Activated naive CD8-positive, alpha-beta T cell treated with anti-CD3 and anti-CD28 coated beads, Interleukin-2, amount 10 ng/mL, durations not matched to agents 7 days and 5 days (primary cell): ENCODE measurements at regions not wholly inside any gene's neighbourhood (a gene's known extent, or its start where the extent isn't known, plus 50 kb on each side); places are given as distances from the start of the nearest gene placed in this dataset.
"Not testable (repeated sequence)": the region's sequence is repeated elsewhere in the genome, so short reads cannot be mapped to it uniquely, and the experiment has no call there.

Source experiments
- ATAC-seq: fragments of 150-1000 bp; cut with Tn5 transposase; one replicate; pipeline ENCODE4 v1.10.0; 2021; ENCODE audit warnings: low read depth, moderate library complexity
- POLR2A ChIA-PET: fragments of 350-600 bp; sonication (Branson Sonifier 250); formaldehyde crosslinking; loops from one replicate; lab custom pipeline; 2021; ENCODE audit warnings: antibody characterized with exemption; lab: Charles Lee
- DNase-seq: peaks from one replicate; pipeline ENCODE4 v3.0.0; 2021
- H3K27ac Mint-ChIP-seq: one replicate; pipeline ENCODE4 v1.8.0; 2022; ENCODE audit warnings: mild to moderate bottlenecking, mixed read lengths
- H3K27me3 Mint-ChIP-seq: one replicate; pipeline ENCODE4 v1.8.0; 2022; ENCODE audit warnings: mild to moderate bottlenecking, moderate library complexity, mixed read lengths
- H3K36me3 Mint-ChIP-seq: one replicate; pipeline ENCODE4 v1.8.0; 2021; ENCODE audit warnings: mild to moderate bottlenecking, mixed read lengths
- H3K4me1 Mint-ChIP-seq: one replicate; pipeline ENCODE4 v1.8.0; 2021; ENCODE audit warnings: mixed read lengths
- H3K4me3 Mint-ChIP-seq: one replicate; pipeline ENCODE4 v1.8.0; 2022; ENCODE audit warnings: mild to moderate bottlenecking, moderate library complexity, mixed read lengths
- H3K9me3 Mint-ChIP-seq: one replicate; pipeline ENCODE4 v1.8.0; 2021; ENCODE audit warnings: mixed read lengths

DNA sequence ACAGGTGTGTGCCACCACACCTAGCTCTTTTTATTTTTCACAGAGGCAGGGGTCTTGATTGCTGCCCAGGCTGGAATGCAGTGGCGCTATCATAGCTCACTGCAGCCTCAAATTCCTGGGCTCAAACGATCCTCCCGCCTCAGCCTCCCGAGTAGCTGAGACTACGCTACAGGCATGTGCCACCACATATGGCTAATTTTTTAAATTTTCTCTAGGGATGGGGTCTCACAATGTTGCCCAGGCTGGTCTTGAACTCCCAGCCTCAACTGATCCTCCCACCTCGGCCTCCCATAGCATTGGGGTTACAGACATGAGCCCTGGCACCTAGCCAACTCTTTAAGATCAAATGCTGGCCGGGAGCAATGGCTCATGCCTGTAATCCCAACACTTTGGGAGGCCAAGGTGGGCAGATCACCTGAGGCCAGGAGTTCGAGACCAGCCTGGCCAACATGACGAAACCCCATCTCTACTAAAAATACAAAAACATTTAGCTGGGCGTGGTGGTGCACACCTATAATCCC, 50.6 kb upstream of the MYL10 start:
- H3K9me3 Mint-ChIP-seq, H3K27ac Mint-ChIP-seq, H3K27me3 Mint-ChIP-seq, H3K4me3 Mint-ChIP-seq, H3K36me3 Mint-ChIP-seq, POLR2A ChIA-PET, H3K4me1 Mint-ChIP-seq, ATAC-seq, DNase-seq: not testable (repeated sequence)

GRCh38 chr7:101680406-101681145, 51.5 kb upstream of the MYL10 start:
- no peaks in the 10 kb centered on the region for H3K4me1 Mint-ChIP-seq
- H3K27me3 Mint-ChIP-seq = no peaks in the 10 kb centered on the region
- H3K27ac Mint-ChIP-seq = no peak overlapping the region
- POLR2A ChIA-PET = no interaction called here
- H3K4me3 Mint-ChIP-seq = no peak overlapping the region
- ATAC-seq = no peak
- no peaks in the 10 kb centered on the region for H3K36me3 Mint-ChIP-seq
- no peak for DNase-seq
- no peaks in the 10 kb centered on the region for H3K9me3 Mint-ChIP-seq

GRCh38 chr7:101681170-101682007, 52.3 kb upstream of the MYL10 start:
- no peak overlapping the region for H3K27ac Mint-ChIP-seq
- H3K36me3 Mint-ChIP-seq = no peaks in the 10 kb centered on the region
- no peaks in the 10 kb centered on the region for H3K27me3 Mint-ChIP-seq
- DNase-seq (no peak), ATAC-seq (no peak)
- no peak overlapping the region for H3K4me3 Mint-ChIP-seq
- POLR2A ChIA-PET = no interaction called here
- H3K4me1 Mint-ChIP-seq = no peaks in the 10 kb centered on the region
- H3K9me3 Mint-ChIP-seq = no peaks in the 10 kb centered on the region

GRCh38 chr7:101684983-101685330, 55.9 kb upstream of the MYL10 start:
- Mint-ChIP-seq H3K9me3 (no peaks in the 10 kb centered on the region), H3K27me3 (no peaks in the 10 kb centered on the region), H3K4me1 (no peaks in the 10 kb centered on the region), H3K36me3 (no peaks in the 10 kb centered on the region), H3K27ac (no peak overlapping the region), H3K4me3 (no peak overlapping the region)
- DNase-seq = no peak
- POLR2A ChIA-PET = no interaction called here
- ATAC-seq = no peak

DNA sequence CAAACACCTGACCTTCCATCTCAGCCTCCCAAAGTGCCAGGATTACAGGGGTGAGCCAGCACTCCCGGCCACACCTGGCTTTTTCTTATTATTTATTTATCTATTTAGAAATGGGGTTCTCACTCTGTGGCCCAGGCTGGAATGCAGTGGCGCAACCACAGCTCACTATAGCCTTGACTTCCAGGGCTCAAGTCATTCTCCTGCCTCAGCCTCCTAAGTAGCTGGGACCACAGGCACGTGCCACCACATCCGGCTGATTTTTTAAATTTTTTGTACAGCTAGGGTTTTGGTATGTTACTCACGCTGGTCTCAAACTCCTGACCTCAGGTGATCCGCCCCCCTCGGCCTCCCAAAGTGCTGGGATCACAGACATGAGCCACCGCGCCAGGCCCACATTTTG, 56.9 kb upstream of the MYL10 start:
- ATAC-seq = no peak
- H3K4me1 Mint-ChIP-seq = no peaks in the 10 kb centered on the region
- no peak for DNase-seq
- POLR2A ChIA-PET = no interaction called here
- no peaks in the 10 kb centered on the region for H3K9me3 Mint-ChIP-seq
- no peaks in the 10 kb centered on the region for H3K27me3 Mint-ChIP-seq
- H3K36me3 Mint-ChIP-seq = no peaks in the 10 kb centered on the region
- no peak overlapping the region for H3K4me3 Mint-ChIP-seq
- H3K27ac Mint-ChIP-seq = no peak overlapping the region

DNA sequence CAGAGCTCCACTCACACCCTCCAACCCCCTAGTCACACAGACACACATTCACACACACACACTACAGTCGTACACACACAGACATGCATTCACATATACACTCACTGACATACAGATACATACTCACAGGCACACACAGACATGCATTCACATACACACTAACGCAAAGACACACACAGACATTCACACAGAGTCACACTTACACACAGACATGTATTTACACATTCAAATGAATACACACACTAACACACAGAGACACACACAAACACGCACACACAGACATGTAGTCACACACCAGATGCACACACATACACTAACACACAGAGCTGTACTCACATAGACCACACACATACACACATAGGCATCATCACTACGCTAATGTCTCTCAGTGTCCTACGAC, 58.0 kb upstream of the MYL10 start:
- ATAC-seq = no peak
- POLR2A ChIA-PET = no interaction called here
- Mint-ChIP-seq H3K27ac (no peak overlapping the region), H3K4me1 (peaks cover 4% of the 10 kb centered on the region), H3K27me3 (no peaks in the 10 kb centered on the region), H3K36me3 (no peaks in the 10 kb centered on the region), H3K4me3 (no peak overlapping the region), H3K9me3 (no peaks in the 10 kb centered on the region)
- DNase-seq = no peak

DNA sequence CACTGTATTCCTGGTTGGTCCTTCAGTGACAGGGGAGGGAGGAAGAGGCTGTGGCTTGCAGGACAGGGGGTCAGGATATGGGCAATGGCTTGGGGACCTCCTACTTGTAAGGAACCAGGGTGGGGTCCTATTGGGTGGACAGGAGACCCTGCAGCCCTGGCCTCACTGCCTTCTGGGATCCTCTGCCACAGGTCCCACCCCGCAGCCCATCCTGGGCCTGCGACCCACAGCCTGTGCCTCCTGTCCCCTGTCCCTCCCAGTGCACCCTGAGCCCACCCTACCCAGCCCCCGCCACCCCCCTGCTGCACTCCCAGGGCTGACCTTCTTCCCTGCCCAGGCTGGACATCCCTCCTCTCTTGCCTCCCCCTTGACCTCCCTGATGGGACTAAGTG, 58.7 kb upstream of the MYL10 start:
- Mint-ChIP-seq H3K4me1 (peaks cover 5% of the 10 kb centered on the region), H3K36me3 (no peaks in the 10 kb centered on the region), H3K27me3 (no peaks in the 10 kb centered on the region), H3K4me3 (no peak overlapping the region), H3K9me3 (no peaks in the 10 kb centered on the region), H3K27ac (no peak overlapping the region)
- DNase-seq = no peak
- no peak for ATAC-seq
- POLR2A ChIA-PET = no interaction called here

- DNase-seq (peak; percentile 90), ATAC-seq (peak; percentile 85)
- POLR2A ChIA-PET = no interaction called here
- Mint-ChIP-seq H3K9me3 (no peaks in the 10 kb centered on the region), H3K36me3 (no peaks in the 10 kb centered on the region), H3K27ac (no peak overlapping the region), H3K4me3 (no peak overlapping the region), H3K4me1 (peaks cover 5% of the 10 kb centered on the region), H3K27me3 (no peaks in the 10 kb centered on the region)
Observed at GRCh38 chr7:101688183-101688831, 59.2 kb upstream of the MYL10 start.

- Mint-ChIP-seq H3K27ac (peak overlapping the region; percentile 21), H3K4me3 (no peak overlapping the region), H3K4me1 (peaks cover 5% of the 10 kb centered on the region), H3K27me3 (no peaks in the 10 kb centered on the region), H3K9me3 (no peaks in the 10 kb centered on the region), H3K36me3 (no peaks in the 10 kb centered on the region)
- DNase-seq (no peak), ATAC-seq (no peak)
- POLR2A ChIA-PET = no interaction called here
Observed at GRCh38 chr7:101688995-101689907, 60.2 kb upstream of the MYL10 start.

- Mint-ChIP-seq H3K27me3 (no peaks in the 10 kb centered on the region), H3K4me1 (peaks cover 5% of the 10 kb centered on the region), H3K4me3 (no peak overlapping the region), H3K27ac (no peak overlapping the region), H3K9me3 (no peaks in the 10 kb centered on the region), H3K36me3 (no peaks in the 10 kb centered on the region)
- DNase-seq (no peak), ATAC-seq (no peak)
- POLR2A ChIA-PET = no interaction called here
Observed at GRCh38 chr7:101690061-101690460, 61.0 kb upstream of the MYL10 start.

GRCh38 chr7:101691822-101692384, 62.8 kb upstream of the MYL10 start:
- POLR2A ChIA-PET = interaction anchor here (0.8 kb wide), 1 partner anchor 164 kb away, joined by 4 read pairs; no protein-coding TSS in a partner anchor
- Mint-ChIP-seq H3K4me3 (no peak overlapping the region), H3K9me3 (no peaks in the 10 kb centered on the region), H3K4me1 (peaks cover 5% of the 10 kb centered on the region), H3K27ac (no peak overlapping the region), H3K36me3 (no peaks in the 10 kb centered on the region), H3K27me3 (no peaks in the 10 kb centered on the region)
- no peak for ATAC-seq
- no peak for DNase-seq

- Mint-ChIP-seq H3K9me3 (no peaks in the 10 kb centered on the region), H3K4me3 (no peak overlapping the region), H3K27ac (no peak overlapping the region), H3K27me3 (no peaks in the 10 kb centered on the region), H3K4me1 (peaks cover 5% of the 10 kb centered on the region), H3K36me3 (no peaks in the 10 kb centered on the region)
- POLR2A ChIA-PET = no interaction called here
- no peak for DNase-seq
- no peak for ATAC-seq
Observed at GRCh38 chr7:101693498-101694091, 64.5 kb upstream of the MYL10 start.
